GM12878 (cell line): ENCODE measurements at regions not wholly inside any gene's neighbourhood (a gene's known extent, or its start where the extent isn't known, plus 50 kb on each side); places are given as distances from the start of the nearest gene placed in this dataset.

Experiments used
- ATAC-seq: fragments of 200-7000 bp; cut with Tn5 transposase; 3 replicates; pipeline ENCODE4 v1.9.1; 2020; ENCODE audit warnings: mild to moderate bottlenecking, moderate library complexity
- BruUV-seq: library from RNA; stranded (reverse); fragments of 400-500 nt; replicated peaks from 2 replicates; lab custom pipeline; 2021; lab: Mats Ljungman, UMichigan
- CTCF ChIA-PET: fragments of 300-600 bp; sonication (Branson Sonifier 250); formaldehyde crosslinking; extraction: SDS; loops from one replicate; lab custom pipeline; 2021; ENCODE audit warnings: inconsistent platforms; lab: Yijun Ruan, JAX
- POLR2A ChIA-PET: fragments of 350-600 bp; formaldehyde crosslinking; extraction: SDS; loops from one replicate; lab custom pipeline; 2021; ENCODE audit warnings: inconsistent platforms; lab: Charles Lee
- RAD21 ChIA-PET: fragments of 300-600 bp; sonication (Branson Sonifier 250); formaldehyde crosslinking; loops from one replicate; lab custom pipeline; 2023; ENCODE audit warnings: antibody characterized with exemption; ENCODE audit not compliant: unreplicated experiment; lab: Charles Lee
- SMC1A ChIA-PET: fragments of 300-600 bp; sonication (Branson Sonifier 250); formaldehyde crosslinking; loops from one replicate; lab custom pipeline; 2023; ENCODE audit not compliant: unreplicated experiment, uncharacterized antibody; lab: Charles Lee
- DNase-seq: peaks from one replicate; pipeline ENCODE4 v3.0.0-alpha.2; 2011; ENCODE audit warnings: low read depth, low spot score
- FAIRE-seq: peaks from 3 replicates; lab custom pipeline; 2011; peaks lifted over from hg19 to GRCh38; lab: Jason Lieb, UNC
- H2AFZ ChIP-seq: 2 replicates; pipeline ENCODE4 v1.6.0; 2011; ENCODE audit warnings: low read depth, low read length, control low read depth; ENCODE audit not compliant: control insufficient read depth
- H3K27ac ChIP-seq: 2 replicates; pipeline ENCODE4 v1.5.1; 2011; ENCODE audit warnings: control low read depth; ENCODE audit not compliant: control insufficient read depth, insufficient read depth
- H3K27me3 ChIP-seq, 2 experiments: replicated peaks in 1 of 2; 2 replicates each; pipeline versions ENCODE4 v1.6.0 to v1.6.1; 2011; ENCODE audit warnings: low read length in 1 of 2; ENCODE audit not compliant: control insufficient read depth in 2 of 2, insufficient read depth in 2 of 2
- H3K36me3 ChIP-seq, 2 experiments: 2 replicates each; pipeline ENCODE4 v1.5.1; 2011; ENCODE audit warnings: low read length in 1 of 2; ENCODE audit not compliant: control insufficient read depth in 2 of 2, insufficient read depth in 2 of 2
- H3K4me1 ChIP-seq: 2 replicates; pipeline ENCODE4 v1.6.1; 2011; ENCODE audit warnings: mild to moderate bottlenecking, low read length, moderate library complexity, mixed read lengths; ENCODE audit not compliant: control insufficient read depth, insufficient read depth
- H3K4me2 ChIP-seq: 2 replicates; pipeline ENCODE4 v1.6.0; 2011; ENCODE audit warnings: control low read depth; ENCODE audit not compliant: control insufficient read depth, insufficient read depth
- H3K4me3 ChIP-seq: fragments of 200-600 bp; sonication (generic); 2 replicates; pipeline ENCODE4 v1.5.1; 2016
- H3K79me2 ChIP-seq: 2 replicates; pipeline ENCODE4 v1.6.0; 2011; ENCODE audit warnings: low read length; ENCODE audit not compliant: control insufficient read depth, insufficient read depth
- H3K9ac ChIP-seq: 2 replicates; pipeline ENCODE4 v1.8.0; 2011; ENCODE audit warnings: low read length, control low read depth, mixed read lengths; ENCODE audit not compliant: control insufficient read depth, insufficient read depth
- H3K9me3 ChIP-seq: replicated peaks from 3 replicates; pipeline ENCODE4 v1.5.1; 2011; ENCODE audit warnings: mild to moderate bottlenecking, low read length; ENCODE audit not compliant: control insufficient read depth, insufficient read depth
- H4K20me1 ChIP-seq: 2 replicates; pipeline ENCODE4 v1.6.0; 2011; ENCODE audit not compliant: control insufficient read depth, insufficient read depth
- EGR1 ChIP-seq, 2 experiments: IDR thresholded peaks; 1 replicate in 1 of 2; 2 replicates in 1 of 2; pipeline ENCODE4 v1.6.1; 2011 to 2012; ENCODE audit warnings: low read depth in 2 of 2, low read length in 2 of 2, borderline replicate concordance in 1 of 2, mild to moderate bottlenecking in 1 of 2, moderate library complexity in 1 of 2
- MEF2B ChIP-seq: fragments of 450-650 bp; IDR thresholded peaks from 2 replicates; pipeline ENCODE4 v1.6.1; 2018; ENCODE audit warnings: mild to moderate bottlenecking, moderate library complexity; ENCODE audit not compliant: partially characterized antibody, poor library complexity, severe bottlenecking
- MTA3 ChIP-seq: IDR thresholded peaks from 2 replicates; pipeline ENCODE4 v1.6.1; 2012; ENCODE audit warnings: low read length, inconsistent platforms, borderline replicate concordance
- RUNX3 ChIP-seq: IDR thresholded peaks from 2 replicates; pipeline ENCODE4 v1.6.1; 2012; ENCODE audit warnings: low read length, inconsistent platforms
- ZNF217 ChIP-seq: fragments of 450-650 bp; IDR thresholded peaks from 2 replicates; pipeline ENCODE4 v1.6.1; 2017; ENCODE audit warnings: antibody characterized with exemption, mild to moderate bottlenecking
- WGBS: methylation state at CpG from one replicate; pipeline ENCODE4 v1.1.6; 2016; ENCODE audit warnings: low lambda C conversion rate; ENCODE audit not compliant: insufficient replicate concordance, insufficient coverage; ENCODE audit errors: missing lambda C conversion rate; 5-methylcytosine and 5-hydroxymethylcytosine counted together
- in situ Hi-C: fragments of 300-500 bp; cut with MboI; formaldehyde crosslinking; loops from 9 replicates; pipeline ENCODE4 v1.14.3; 2018; ENCODE audit warnings: mixed read lengths
- intact Hi-C: fragments of 100-400 bp; cut with micrococcal nuclease; formaldehyde crosslinking; loops from one replicate; pipeline ENCODE4 v1.14.2; 2022; ENCODE audit not compliant: unreplicated experiment
- TF ChIP-seq, protein P1 (sequence below): fragments of 150-350 bp; IDR thresholded peaks from 2 replicates; pipeline ENCODE4 v1.6.1; 2016; ENCODE audit warnings: low read depth, low read length

DNA sequence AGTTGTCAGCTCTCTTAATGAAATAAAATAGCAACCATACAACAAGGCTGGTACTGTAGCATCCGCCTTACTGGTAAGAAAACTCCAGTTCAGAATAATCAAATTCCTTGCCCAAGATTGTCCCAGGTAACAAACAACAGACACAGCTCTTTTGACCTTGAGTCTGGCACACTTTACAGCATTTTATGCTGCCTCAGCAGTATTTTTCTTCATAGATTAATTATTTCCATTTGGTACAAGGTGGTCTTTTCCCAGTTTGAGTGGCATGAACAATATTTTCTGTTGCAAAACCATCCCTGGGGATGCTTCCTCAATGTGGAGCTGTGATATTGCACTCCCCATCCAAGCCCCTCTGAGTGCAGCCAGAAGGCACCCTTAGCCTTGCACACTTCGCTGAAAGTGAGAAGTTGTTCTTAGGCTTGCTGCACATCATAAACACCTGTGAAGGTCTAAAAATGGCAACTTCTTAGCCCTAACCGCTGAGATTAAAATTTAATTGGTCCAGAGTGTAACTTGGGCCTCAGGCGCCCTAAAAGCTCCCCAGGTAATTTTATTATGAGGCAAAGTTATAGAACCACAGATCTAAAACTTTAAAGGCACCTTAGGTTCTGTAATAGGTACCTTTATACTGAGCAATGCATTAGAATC, 523.3 kb downstream of the CMPK2 start:
- no TSS peak for BruUV-seq
- ChIA-PET RAD21 (interaction anchor here (0.6 to 4.9 kb wide), 2 partner anchors 11 to 479 kb away, joined by 4 to 45 read pairs; no protein-coding TSS in a partner anchor), SMC1A (interaction anchor here (0.6 to 11.0 kb wide), 6 partner anchors 10 to 135 kb away, joined by 3 to 105 read pairs (median 6); no protein-coding TSS in a partner anchor), CTCF (interaction anchor here (1.2 to 1.8 kb wide), 3 partner anchors 10 to 32 kb away, joined by 3 to 6 read pairs (median 5); no protein-coding TSS in a partner anchor), POLR2A (interaction anchor here (0.8 to 1.0 kb wide), 2 partner anchors 10 to 11 kb away, joined by 3 read pairs; no protein-coding TSS in a partner anchor)
- H3K9me3 ChIP-seq, result peaks cover 13% of the 10 kb centered on the region; the same call in 2 of the 3 replicates
- FAIRE-seq, result no peak
- 15% methylated on average over 4 of the region's 4 CpGs for WGBS
- DNase-seq, result no peak
- no peak overlapping the region for H3K4me3 ChIP-seq
- TF ChIP-seq MTA3, result no peak
- peak; percentile 19 for TF ChIP-seq MEF2B
- peak; percentile 17; the same call in 1 of the 2 replicates for TF ChIP-seq RUNX3
- TF ChIP-seq, protein P1, sequence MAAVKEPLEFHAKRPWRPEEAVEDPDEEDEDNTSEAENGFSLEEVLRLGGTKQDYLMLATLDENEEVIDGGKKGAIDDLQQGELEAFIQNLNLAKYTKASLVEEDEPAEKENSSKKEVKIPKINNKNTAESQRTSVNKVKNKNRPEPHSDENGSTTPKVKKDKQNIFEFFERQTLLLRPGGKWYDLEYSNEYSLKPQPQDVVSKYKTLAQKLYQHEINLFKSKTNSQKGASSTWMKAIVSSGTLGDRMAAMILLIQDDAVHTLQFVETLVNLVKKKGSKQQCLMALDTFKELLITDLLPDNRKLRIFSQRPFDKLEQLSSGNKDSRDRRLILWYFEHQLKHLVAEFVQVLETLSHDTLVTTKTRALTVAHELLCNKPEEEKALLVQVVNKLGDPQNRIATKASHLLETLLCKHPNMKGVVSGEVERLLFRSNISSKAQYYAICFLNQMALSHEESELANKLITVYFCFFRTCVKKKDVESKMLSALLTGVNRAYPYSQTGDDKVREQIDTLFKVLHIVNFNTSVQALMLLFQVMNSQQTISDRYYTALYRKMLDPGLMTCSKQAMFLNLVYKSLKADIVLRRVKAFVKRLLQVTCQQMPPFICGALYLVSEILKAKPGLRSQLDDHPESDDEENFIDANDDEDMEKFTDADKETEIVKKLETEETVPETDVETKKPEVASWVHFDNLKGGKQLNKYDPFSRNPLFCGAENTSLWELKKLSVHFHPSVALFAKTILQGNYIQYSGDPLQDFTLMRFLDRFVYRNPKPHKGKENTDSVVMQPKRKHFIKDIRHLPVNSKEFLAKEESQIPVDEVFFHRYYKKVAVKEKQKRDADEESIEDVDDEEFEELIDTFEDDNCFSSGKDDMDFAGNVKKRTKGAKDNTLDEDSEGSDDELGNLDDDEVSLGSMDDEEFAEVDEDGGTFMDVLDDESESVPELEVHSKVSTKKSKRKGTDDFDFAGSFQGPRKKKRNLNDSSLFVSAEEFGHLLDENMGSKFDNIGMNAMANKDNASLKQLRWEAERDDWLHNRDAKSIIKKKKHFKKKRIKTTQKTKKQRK, result no peak
- no peak for TF ChIP-seq EGR1 (IDR thresholded peaks at IDR 0.05; ENCODE audit: borderline replicate concordance in 1 of 2, low read depth in 2 of 2, low read length in 2 of 2)
- no peak for TF ChIP-seq ZNF217
- peak overlapping the region; percentile 23; the same call in 1 of the 2 replicates for H2AFZ ChIP-seq
- peak overlapping the region; percentile 18; the same call in 1 of the 2 replicates for H3K4me2 ChIP-seq
- peak overlapping the region; percentile 29; the same call in 1 of the 2 replicates for H3K27ac ChIP-seq
- H3K27me3 ChIP-seq, result no peaks in the 10 kb centered on the region
- no peak for ATAC-seq
- H3K79me2 ChIP-seq, result no peaks in the 10 kb centered on the region
- H4K20me1 ChIP-seq, result no peaks in the 10 kb centered on the region
- peaks cover 23% of the 10 kb centered on the region for H3K4me1 ChIP-seq
- in situ Hi-C loops, result no loop called here
- no peak overlapping the region for H3K9ac ChIP-seq
- intact Hi-C loops, result no loop called here
- H3K36me3 ChIP-seq, result no peaks in the 10 kb centered on the region
